AG08395 (cell line): ENCODE measurements at regions not wholly inside any gene's neighbourhood (a gene's known extent, or its start where the extent isn't known, plus 50 kb on each side); places are given as distances from the start of the nearest gene placed in this dataset.
"Not testable (repeated sequence)": the region's sequence is repeated elsewhere in the genome, so short reads cannot be mapped to it uniquely, and the experiment has no call there.

Experiments used
- DNase-seq: peaks from one replicate; pipeline ENCODE4 v3.0.0; 2012; ENCODE audit warnings: mixed read lengths, low spot score

GRCh38 chr13:90591260-90591926 is 756.1 kb upstream of the MIR17HG start:
- no peak for DNase-seq

- no peak for DNase-seq
Observed at GRCh38 chr13:90591927-90592268, 755.6 kb upstream of the MIR17HG start.

GRCh38 chr13:90592943-90593342 is 754.5 kb upstream of the MIR17HG start:
- DNase-seq = no peak

GRCh38 chr13:90594681-90595080 is 752.8 kb upstream of the MIR17HG start:
- DNase-seq = peak; percentile 13

- no peak for DNase-seq
Observed at GRCh38 chr13:90605664-90606063, 741.8 kb upstream of the MIR17HG start.

GRCh38 chr13:90606921-90607320 is 740.6 kb upstream of the MIR17HG start:
- not testable (repeated sequence) for DNase-seq

GRCh38 chr13:90612391-90612790 is 735.1 kb upstream of the MIR17HG start:
- DNase-seq = no peak

GRCh38 chr13:90613076-90613795 is 734.3 kb upstream of the MIR17HG start:
- no peak for DNase-seq

- no peak for DNase-seq
Observed at GRCh38 chr13:90615236-90615635, 732.3 kb upstream of the MIR17HG start.

- DNase-seq = no peak
Observed at GRCh38 chr13:90615767-90616166, 731.7 kb upstream of the MIR17HG start.

- no peak for DNase-seq
Observed at GRCh38 chr13:90618133-90618532, 729.4 kb upstream of the MIR17HG start.

GRCh38 chr13:90622541-90622940 is 724.9 kb upstream of the MIR17HG start:
- peak; percentile 20 for DNase-seq

- no peak for DNase-seq
Observed at GRCh38 chr13:90623318-90624011, 724.0 kb upstream of the MIR17HG start.

GRCh38 chr13:90627813-90628212 is 719.7 kb upstream of the MIR17HG start:
- no peak for DNase-seq

GRCh38 chr13:90628471-90628870 is 719.0 kb upstream of the MIR17HG start:
- DNase-seq = no peak

- DNase-seq = no peak
Observed at GRCh38 chr13:90630716-90631115, 716.8 kb upstream of the MIR17HG start.

- no peak for DNase-seq
Observed at GRCh38 chr13:90632184-90632583, 715.3 kb upstream of the MIR17HG start.

GRCh38 chr13:90633849-90634248 is 713.6 kb upstream of the MIR17HG start:
- no peak for DNase-seq

- peak; percentile 53 for DNase-seq
Observed at GRCh38 chr13:90640976-90641375, 706.5 kb upstream of the MIR17HG start.

- no peak for DNase-seq
Observed at GRCh38 chr13:90641884-90642283, 705.6 kb upstream of the MIR17HG start.

GRCh38 chr13:90645582-90645981 is 701.9 kb upstream of the MIR17HG start:
- DNase-seq = no peak

- DNase-seq = no peak
Observed at GRCh38 chr13:90648497-90648896, 699.0 kb upstream of the MIR17HG start.

- DNase-seq = no peak
Observed at GRCh38 chr13:90652036-90652435, 695.5 kb upstream of the MIR17HG start.
